B cell (primary cell): ENCODE measurements at regions not wholly inside any gene's neighbourhood (a gene's known extent, or its start where the extent isn't known, plus 50 kb on each side); places are given as distances from the start of the nearest gene placed in this dataset.

Experiments
- ATAC-seq: fragments of 200-7000 bp; cut with Tn5 transposase; one replicate; pipeline ENCODE4 v1.10.0; 2021; ENCODE audit warnings: low read depth, mild to moderate bottlenecking, moderate number of reproducible peaks, moderate library complexity
- CTCF ChIA-PET: fragments of 350-600 bp; sonication (Branson Sonifier 250); formaldehyde crosslinking; loops from one replicate; lab custom pipeline; 2021; ENCODE audit warnings: antibody characterized with exemption, inconsistent platforms; lab: Charles Lee
- POLR2A ChIA-PET: fragments of 350-600 bp; sonication (Branson Sonifier 250); formaldehyde crosslinking; loops from one replicate; lab custom pipeline; 2021; ENCODE audit warnings: antibody characterized with exemption; lab: Charles Lee
- DNase-seq: peaks from one replicate; pipeline ENCODE4 v3.0.0; 2013
- H2AFZ ChIP-seq: 2 replicates; pipeline ENCODE4 v1.6.1; 2012; ENCODE audit warnings: mild to moderate bottlenecking, low read depth, low read length; ENCODE audit not compliant: insufficient read depth, poor library complexity, severe bottlenecking
- H3K27ac ChIP-seq, 2 donors: 1 replicate in 1 of 2; 2 replicates in 1 of 2; pipeline ENCODE4 v1.5.1; 2012 to 2013; ENCODE audit warnings: low read length in 2 of 2, mild to moderate bottlenecking in 2 of 2, moderate library complexity in 1 of 2
- H3K27me3 ChIP-seq, 4 experiments: fragments of 200-600 bp in 1 of 4; sonication (generic) in 1 of 4; replicated peaks in 1 of 4; 1 replicate in 2 of 4; 2 replicates in 2 of 4; pipeline versions ENCODE4 v1.6.1 to v1.7.0; 2013 to 2016; ENCODE audit warnings: low read length in 3 of 4, mild to moderate bottlenecking in 2 of 4, mixed read lengths in 1 of 4, moderate library complexity in 1 of 4; ENCODE audit not compliant: insufficient read depth in 4 of 4, control insufficient read depth in 3 of 4; ENCODE audit errors: control extremely low read depth in 1 of 4
- H3K36me3 ChIP-seq, 2 experiments: replicated peaks in 1 of 2; 1 replicate in 1 of 2; 2 replicates in 1 of 2; pipeline versions ENCODE4 v1.6.1 to v1.7.1; 2013; ENCODE audit warnings: low read length in 1 of 2; ENCODE audit not compliant: insufficient read depth in 2 of 2, control insufficient read depth in 1 of 2; ENCODE audit errors: control extremely low read depth in 1 of 2, extremely low read depth in 1 of 2
- H3K4me1 ChIP-seq, 2 donors: fragments of 200-600 bp in 1 of 2; sonication (generic) in 1 of 2; 1 replicate in 1 of 2; 2 replicates in 1 of 2; pipeline versions ENCODE4 v1.5.1 to v1.6.1; 2013 to 2017; ENCODE audit warnings: low read length in 2 of 2; ENCODE audit not compliant: control insufficient read depth in 2 of 2, insufficient read depth in 2 of 2
- H3K4me2 ChIP-seq: replicated peaks from 2 replicates; pipeline ENCODE3; 2012; ENCODE audit warnings: mild to moderate bottlenecking, low read depth, low read length; ENCODE audit not compliant: poor library complexity, severe bottlenecking
- H3K4me3 ChIP-seq, 5 experiments: fragments of 200-600 bp in 1 of 5; sonication (generic) in 1 of 5; 1 replicate in 3 of 5; 2 replicates in 2 of 5; pipeline versions ENCODE4 v1.5.1 to v1.7.0; 2011 to 2016; ENCODE audit warnings: low read length in 4 of 5, mild to moderate bottlenecking in 4 of 5, low read depth in 2 of 5, control low read depth in 1 of 5, moderate library complexity in 1 of 5; ENCODE audit not compliant: insufficient read depth in 1 of 5; ENCODE audit errors: control extremely low read depth in 1 of 5, extremely low read depth in 1 of 5
- H3K79me2 ChIP-seq: fragments of 200-600 bp; sonication (generic); one replicate; pipeline ENCODE4 v1.6.0; 2016; ENCODE audit warnings: low read length; ENCODE audit not compliant: control insufficient read depth, insufficient read depth
- H3K9ac ChIP-seq: fragments of 200-600 bp; sonication (generic); 2 replicates; pipeline ENCODE4 v1.6.1; 2017; ENCODE audit warnings: mild to moderate bottlenecking, low read length, moderate library complexity
- H3K9me3 ChIP-seq, 3 donors: one replicate each; pipeline versions ENCODE4 v1.6.1 to v1.7.1; 2013; ENCODE audit warnings: low read length in 2 of 3; ENCODE audit not compliant: control insufficient read depth in 2 of 3, insufficient read depth in 1 of 3; ENCODE audit errors: control extremely low read depth in 1 of 3
- H4K20me1 ChIP-seq: 2 replicates; pipeline ENCODE4 v1.6.0; 2012; ENCODE audit warnings: mild to moderate bottlenecking, low read length; ENCODE audit not compliant: insufficient read depth, control insufficient read depth, poor library complexity, severe bottlenecking
- H3K27ac Mint-ChIP-seq: one replicate; pipeline ENCODE4 v1.8.0; 2021; ENCODE audit warnings: mixed read lengths
- H3K27me3 Mint-ChIP-seq: one replicate; pipeline ENCODE4 v1.8.0; 2021; ENCODE audit warnings: mixed read lengths
- H3K4me1 Mint-ChIP-seq: one replicate; pipeline ENCODE4 v1.8.0; 2021; ENCODE audit warnings: mixed read lengths
- H3K4me3 Mint-ChIP-seq: one replicate; pipeline ENCODE4 v1.8.0; 2021; ENCODE audit warnings: mixed read lengths
- H3K9me3 Mint-ChIP-seq: one replicate; pipeline ENCODE4 v1.8.0; 2022; ENCODE audit warnings: mixed read lengths; ENCODE audit not compliant: insufficient read depth
- EZH2 ChIP-seq: IDR thresholded peaks from 2 replicates; pipeline ENCODE4 v1.6.1; 2012; ENCODE audit warnings: borderline replicate concordance, low read depth, mild to moderate bottlenecking, moderate library complexity, low read length; ENCODE audit not compliant: insufficient read depth, poor library complexity, severe bottlenecking
- WGBS: methylation state at CpG from one replicate; pipeline ENCODE4 v1.1.5; 2013; ENCODE audit warnings: missing lambda C conversion rate; ENCODE audit not compliant: insufficient coverage; 5-methylcytosine and 5-hydroxymethylcytosine counted together
- intact Hi-C: fragments of 100-400 bp; cut with micrococcal nuclease; formaldehyde crosslinking; loops from one replicate; pipeline ENCODE4 v1.10.0; 2022
- TF ChIP-seq, protein P1 (sequence below): fragments of 200-600 bp; IDR thresholded peaks from one replicate; pipeline ENCODE4 v1.8.0; 2022; ENCODE audit warnings: antibody characterized with exemption, mild to moderate bottlenecking

DNA sequence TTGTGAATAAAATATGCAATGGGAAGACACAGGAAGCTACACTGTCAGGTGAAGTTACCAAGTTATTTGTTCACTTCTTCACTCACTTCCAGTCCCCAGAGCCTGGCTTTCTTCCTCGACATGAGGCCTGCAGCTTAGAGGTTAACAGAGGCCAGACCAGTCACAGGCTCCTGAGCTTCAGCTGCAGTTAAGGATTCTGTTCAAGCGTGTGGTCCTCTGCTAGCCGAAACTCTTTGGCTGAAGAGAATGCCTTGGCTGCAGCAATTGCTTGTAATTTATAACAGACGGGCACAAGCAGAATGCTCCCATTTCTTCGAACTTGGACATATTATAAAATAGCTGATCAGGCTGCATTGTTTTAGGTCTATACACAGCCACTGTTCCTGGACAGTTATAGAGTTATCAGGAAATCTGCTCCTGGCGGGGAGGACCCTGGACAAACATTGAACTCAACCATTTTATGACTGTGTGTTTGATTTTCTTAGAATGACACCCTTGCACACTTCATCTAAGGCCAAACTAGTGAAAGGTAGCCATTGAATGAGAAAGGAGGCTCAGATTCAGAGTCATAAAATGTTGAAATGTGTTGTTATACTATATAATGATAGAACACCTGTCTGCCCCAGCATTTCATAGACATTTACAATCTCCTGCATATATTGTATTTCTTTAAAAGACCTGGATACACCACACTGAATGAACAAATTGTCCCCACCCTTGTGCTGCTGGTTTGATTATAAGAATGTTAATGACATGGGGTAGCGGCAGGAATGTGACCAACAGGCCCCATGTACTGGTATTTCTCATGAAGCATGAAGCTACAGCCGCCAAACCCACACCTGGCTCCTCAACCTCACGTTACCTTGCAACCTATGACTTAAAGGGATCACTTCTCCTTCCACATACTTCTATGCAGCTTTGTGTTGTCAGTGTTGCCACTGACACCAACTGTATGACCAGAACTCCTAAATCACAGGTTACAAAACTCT is 153.6 kb downstream of the TDRD15 start:
- H3K9me3 ChIP-seq = peaks cover 0 to 3% (median 0%) of the 10 kb centered on the region in 3 donors
- H3K4me1 ChIP-seq = no peaks in the 10 kb centered on the region
- no peaks in the 10 kb centered on the region for H3K27me3 ChIP-seq
- DNase-seq (no peak), ATAC-seq (no peak)
- H3K9ac ChIP-seq = no peak overlapping the region
- no peaks in the 10 kb centered on the region for H3K36me3 ChIP-seq
- no peak overlapping the region for H3K4me3 Mint-ChIP-seq
- intact Hi-C loops = no loop called here
- H3K9me3 Mint-ChIP-seq = no peaks in the 10 kb centered on the region
- H3K4me1 Mint-ChIP-seq = no peaks in the 10 kb centered on the region
- CTCF ChIA-PET = no interaction called here
- no peaks in the 10 kb centered on the region for H4K20me1 ChIP-seq
- H3K27me3 Mint-ChIP-seq = no peaks in the 10 kb centered on the region
- POLR2A ChIA-PET = no interaction called here
- WGBS = 95% methylated on average over 7 of the region's 9 CpGs
- H2AFZ ChIP-seq = no peak overlapping the region
- H3K27ac ChIP-seq = no peak overlapping the region
- no peak for TF ChIP-seq EZH2
- TF ChIP-seq, protein P1, sequence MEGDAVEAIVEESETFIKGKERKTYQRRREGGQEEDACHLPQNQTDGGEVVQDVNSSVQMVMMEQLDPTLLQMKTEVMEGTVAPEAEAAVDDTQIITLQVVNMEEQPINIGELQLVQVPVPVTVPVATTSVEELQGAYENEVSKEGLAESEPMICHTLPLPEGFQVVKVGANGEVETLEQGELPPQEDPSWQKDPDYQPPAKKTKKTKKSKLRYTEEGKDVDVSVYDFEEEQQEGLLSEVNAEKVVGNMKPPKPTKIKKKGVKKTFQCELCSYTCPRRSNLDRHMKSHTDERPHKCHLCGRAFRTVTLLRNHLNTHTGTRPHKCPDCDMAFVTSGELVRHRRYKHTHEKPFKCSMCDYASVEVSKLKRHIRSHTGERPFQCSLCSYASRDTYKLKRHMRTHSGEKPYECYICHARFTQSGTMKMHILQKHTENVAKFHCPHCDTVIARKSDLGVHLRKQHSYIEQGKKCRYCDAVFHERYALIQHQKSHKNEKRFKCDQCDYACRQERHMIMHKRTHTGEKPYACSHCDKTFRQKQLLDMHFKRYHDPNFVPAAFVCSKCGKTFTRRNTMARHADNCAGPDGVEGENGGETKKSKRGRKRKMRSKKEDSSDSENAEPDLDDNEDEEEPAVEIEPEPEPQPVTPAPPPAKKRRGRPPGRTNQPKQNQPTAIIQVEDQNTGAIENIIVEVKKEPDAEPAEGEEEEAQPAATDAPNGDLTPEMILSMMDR = no peak
- no peak overlapping the region for H3K4me2 ChIP-seq
- no peak overlapping the region for H3K27ac Mint-ChIP-seq
- H3K79me2 ChIP-seq = no peaks in the 10 kb centered on the region
- no peak overlapping the region for H3K4me3 ChIP-seq

DNA sequence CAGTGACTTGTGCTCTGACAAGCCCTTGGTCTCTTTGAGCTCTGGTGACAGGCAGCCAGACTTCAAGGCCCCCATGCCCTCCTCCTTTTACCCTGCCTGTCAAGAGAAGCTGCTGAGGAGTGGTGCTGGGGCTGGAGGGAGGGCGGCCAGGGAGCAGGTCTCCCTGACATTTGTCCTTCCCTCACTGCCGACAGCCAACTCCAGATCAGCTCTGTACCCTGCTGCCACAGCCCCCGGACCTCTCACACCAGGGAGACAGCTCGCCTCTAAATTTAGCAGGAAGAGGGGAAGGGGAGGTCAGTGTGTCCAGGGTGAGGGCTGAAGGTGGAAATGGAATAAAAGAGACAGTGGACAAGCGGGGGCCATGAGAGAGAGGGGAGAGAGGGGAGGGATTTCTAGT is 155.8 kb downstream of the TDRD15 start:
- H3K4me3 Mint-ChIP-seq = no peak overlapping the region

More for the DNA sequence above, 155.8 kb downstream of the TDRD15 start:
- DNase-seq = no peak
- CTCF ChIA-PET = no interaction called here
- H3K4me1 ChIP-seq = no peaks in the 10 kb centered on the region
- no peak overlapping the region for H3K4me3 ChIP-seq
- Mint-ChIP-seq H3K9me3 (no peaks in the 10 kb centered on the region), H3K27ac (no peak overlapping the region), H3K4me1 (no peaks in the 10 kb centered on the region), H3K27me3 (peaks cover 2% of the 10 kb centered on the region)
- no peak overlapping the region for H3K27ac ChIP-seq
- TF ChIP-seq, protein P1 = no peak
- TF ChIP-seq EZH2 = no peak
- peaks cover 0 to 2% (median 0%) of the 10 kb centered on the region in 4 experiments for H3K27me3 ChIP-seq
- WGBS = 92% methylated on average over 3 of the region's 5 CpGs
- no peaks in the 10 kb centered on the region for H4K20me1 ChIP-seq
- POLR2A ChIA-PET = no interaction called here
- H3K36me3 ChIP-seq = no peaks in the 10 kb centered on the region
- ATAC-seq = no peak
- peaks cover 0 to 3% (median 0%) of the 10 kb centered on the region in 3 donors for H3K9me3 ChIP-seq
- no peaks in the 10 kb centered on the region for H3K79me2 ChIP-seq
- no peak overlapping the region for H2AFZ ChIP-seq
- intact Hi-C loops = no loop called here
- H3K4me2 ChIP-seq = no peak overlapping the region
- H3K9ac ChIP-seq = no peak overlapping the region
